Urinary bladder (tissue), 3 donors: ENCODE measurements at regions not wholly inside any gene's neighbourhood (a gene's known extent, or its start where the extent isn't known, plus 50 kb on each side); places are given as distances from the start of the nearest gene placed in this dataset.

Experiments
- DNase-seq: peaks from one replicate; pipeline ENCODE4 v3.0.0-alpha.2; 2015; ENCODE audit errors: extremely low spot score
- H3K27ac ChIP-seq: one replicate; pipeline ENCODE4 v1.5.1; 2013; ENCODE audit warnings: low read depth, mild to moderate bottlenecking, moderate library complexity
- H3K36me3 ChIP-seq: one replicate; pipeline ENCODE4 v1.6.1; 2013; ENCODE audit warnings: mild to moderate bottlenecking, moderate library complexity; ENCODE audit not compliant: insufficient read depth
- H3K4me1 ChIP-seq: one replicate; pipeline ENCODE4 v1.6.1; 2013; ENCODE audit warnings: mild to moderate bottlenecking, moderate library complexity; ENCODE audit not compliant: insufficient read depth
- H3K4me3 ChIP-seq: one replicate; pipeline ENCODE4 v1.5.1; 2013; ENCODE audit warnings: low read depth, low read length
- WGBS: extraction: QIAGEN DNeasy Blood & Tissue Kit; methylation state at CpG from one replicate; pipeline ENCODE4 v1.1.7; 2013; 5-methylcytosine and 5-hydroxymethylcytosine counted together
- donor health status: healthy with polysubstance abuse.
- donor health status: healthy.

DNA sequence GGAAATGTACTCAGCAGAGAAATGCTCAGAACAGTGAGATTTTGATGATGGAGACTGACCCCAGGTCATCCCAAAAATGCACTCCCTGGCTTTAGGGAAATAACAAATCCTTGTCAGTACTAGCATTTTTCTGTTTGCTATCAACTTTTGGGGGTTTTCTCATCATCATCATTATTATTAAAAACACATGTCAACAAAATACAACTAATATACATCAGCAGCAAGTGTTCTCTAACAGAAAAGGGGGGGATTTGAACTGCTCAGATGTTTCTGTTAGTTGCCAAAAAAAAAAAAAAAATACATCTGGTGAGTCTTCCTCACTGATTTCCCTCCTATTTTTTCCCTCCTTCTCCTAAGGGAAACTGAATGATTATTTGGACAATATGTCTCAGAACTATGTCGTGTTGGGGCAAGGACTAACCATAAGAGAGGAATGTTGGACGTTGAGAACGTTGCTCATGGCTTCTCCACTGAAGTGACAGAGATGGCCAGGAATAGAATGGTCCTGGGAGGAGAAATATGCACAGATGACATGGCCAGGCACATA, 230.0 kb upstream of the MCTP2 start:
- H3K4me1 ChIP-seq = no peaks in the 10 kb centered on the region
- H3K27ac ChIP-seq = no peak overlapping the region
- H3K36me3 ChIP-seq = no peaks in the 10 kb centered on the region
- H3K4me3 ChIP-seq = no peak overlapping the region
- WGBS = 46% methylated on average over 3 of the region's 3 CpGs
- DNase-seq = no peak

DNA sequence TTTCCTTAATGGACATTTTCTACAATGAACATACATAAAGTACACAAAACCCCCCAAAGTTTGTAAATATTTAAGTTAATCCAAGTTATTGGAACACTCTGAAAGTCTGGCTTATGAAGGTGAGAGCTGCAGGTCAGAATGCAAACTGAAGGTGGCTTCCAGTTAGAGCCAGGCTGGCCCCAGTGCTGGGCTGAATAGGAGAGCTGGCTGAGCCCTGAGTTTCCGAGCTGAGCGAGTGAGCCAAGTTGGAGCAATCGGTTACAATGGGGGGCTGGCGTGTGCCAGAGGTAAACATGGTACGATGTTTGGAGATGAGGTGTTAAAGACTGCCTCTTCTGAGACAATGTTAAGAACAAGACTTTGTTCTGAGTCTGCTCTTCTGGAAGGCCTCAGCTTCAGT, 230.8 kb upstream of the MCTP2 start:
- H3K36me3 ChIP-seq = no peaks in the 10 kb centered on the region
- no peak overlapping the region for H3K4me3 ChIP-seq
- DNase-seq = no peak
- H3K4me1 ChIP-seq = no peaks in the 10 kb centered on the region
- 70% methylated on average over 5 of the region's 5 CpGs for WGBS
- no peak overlapping the region for H3K27ac ChIP-seq

DNA sequence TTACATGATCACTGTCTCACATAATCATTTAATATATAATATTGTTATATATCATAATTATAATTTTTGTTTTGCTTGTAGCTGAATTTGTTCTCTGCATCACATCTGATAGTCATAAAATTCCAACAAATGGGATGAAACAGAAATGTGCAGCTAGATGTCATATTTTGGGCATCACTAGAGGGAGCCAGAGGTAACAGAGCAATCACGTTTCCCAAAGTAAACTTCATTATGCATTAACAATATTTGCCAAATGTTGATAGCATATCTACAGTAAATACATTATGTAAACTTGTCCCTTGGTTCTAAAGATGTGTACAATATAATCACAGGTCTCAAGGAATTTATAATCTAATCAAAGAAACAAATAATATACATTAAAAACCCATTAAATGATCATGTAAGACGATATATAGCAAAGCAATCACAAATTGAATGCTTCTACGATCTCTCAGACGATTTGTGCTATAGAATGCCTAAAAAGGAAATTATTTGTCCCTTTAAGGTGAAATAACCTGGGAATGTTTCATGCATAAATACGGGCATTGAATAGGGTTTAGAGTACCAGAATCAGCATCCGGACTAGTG, 234.2 kb upstream of the MCTP2 start:
- no peak for DNase-seq
- Histone ChIP-seq H3K27ac (no peak overlapping the region), H3K36me3 (no peaks in the 10 kb centered on the region), H3K4me3 (no peak overlapping the region), H3K4me1 (no peaks in the 10 kb centered on the region)
- WGBS = 61% methylated on average over 6 of the region's 6 CpGs

DNA sequence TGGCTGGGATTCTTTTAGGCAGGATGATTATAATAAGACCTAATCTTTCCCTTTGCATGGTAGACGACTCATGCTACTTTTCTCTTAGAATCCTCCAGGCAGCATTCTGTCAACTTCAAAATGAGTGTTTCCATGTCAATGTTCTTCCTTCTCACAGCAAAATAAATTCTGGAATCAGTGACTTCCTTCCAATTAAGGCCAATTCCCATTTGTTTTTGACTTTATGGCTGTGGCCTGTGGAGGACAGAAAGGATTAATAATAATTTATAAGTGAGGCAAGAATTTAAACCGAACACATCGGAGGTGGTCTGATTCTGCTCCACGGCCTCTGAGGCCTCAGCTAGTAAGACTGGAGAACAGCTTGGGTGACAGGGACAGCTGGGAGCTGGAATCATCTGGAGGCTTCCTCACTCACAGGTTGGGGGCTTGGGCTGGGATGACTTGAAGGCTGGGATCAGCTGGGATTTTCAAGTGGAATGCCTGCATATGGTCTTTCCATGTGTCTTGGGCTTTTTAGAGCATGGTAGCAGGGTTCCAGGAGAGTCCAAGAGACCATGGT, 241.8 kb upstream of the MCTP2 start:
- DNase-seq = no peak
- 70% methylated on average over 4 of the region's 4 CpGs for WGBS
- Histone ChIP-seq H3K36me3 (no peaks in the 10 kb centered on the region), H3K27ac (no peak overlapping the region), H3K4me3 (no peak overlapping the region), H3K4me1 (no peaks in the 10 kb centered on the region)

DNA sequence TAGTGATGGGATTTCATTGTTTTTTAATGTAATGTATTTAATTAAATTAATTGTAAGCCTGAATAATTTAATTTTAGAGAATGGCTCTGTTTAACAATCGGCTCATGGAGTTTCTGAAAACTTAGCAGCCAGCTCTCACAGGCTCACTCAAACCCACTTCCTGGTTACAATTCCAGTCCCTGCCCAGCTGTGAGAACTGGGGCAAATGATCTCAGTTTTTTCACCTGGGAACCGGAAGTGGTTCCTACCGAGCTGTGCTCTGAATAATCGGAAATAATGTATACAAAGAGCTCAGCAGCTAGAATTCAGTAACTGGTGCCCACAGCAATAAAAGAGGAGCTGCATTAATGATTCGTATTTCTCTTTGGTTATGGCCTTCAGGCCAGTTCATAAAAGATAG, 244.3 kb upstream of the MCTP2 start:
- Histone ChIP-seq H3K4me3 (no peak overlapping the region), H3K36me3 (no peaks in the 10 kb centered on the region), H3K4me1 (no peaks in the 10 kb centered on the region), H3K27ac (no peak overlapping the region)
- no peak for DNase-seq
- WGBS = 73% methylated on average over 5 of the region's 5 CpGs

DNA sequence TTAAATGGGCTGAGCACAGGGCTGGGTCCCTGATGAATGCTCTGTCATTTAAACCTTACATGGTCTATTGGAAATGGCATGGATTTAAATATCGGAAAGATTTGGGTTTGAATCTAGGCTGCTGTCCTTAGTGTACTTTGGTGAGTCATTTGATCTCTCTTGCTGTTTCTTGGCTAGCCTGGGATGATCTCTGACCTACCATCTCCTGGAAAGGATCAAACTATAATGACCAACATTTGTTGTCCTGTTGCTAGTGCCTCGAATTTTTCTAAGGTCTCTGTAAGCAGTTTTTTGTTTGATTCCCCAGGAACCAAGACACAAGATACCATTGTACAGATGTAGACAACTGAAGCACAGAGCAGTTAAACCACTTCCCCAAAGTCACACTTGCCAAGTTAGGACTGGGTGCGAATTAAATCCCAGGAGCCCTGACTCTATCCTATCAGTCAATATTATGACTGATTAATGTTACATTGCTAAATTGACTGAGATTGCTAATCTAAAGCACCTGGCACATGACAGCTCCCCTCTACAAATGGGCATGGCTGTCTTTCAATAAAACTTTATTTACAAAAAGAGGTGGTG, 244.9 kb upstream of the MCTP2 start:
- 83% methylated on average over 3 of the region's 3 CpGs for WGBS
- Histone ChIP-seq H3K4me3 (no peak overlapping the region), H3K36me3 (no peaks in the 10 kb centered on the region), H3K4me1 (no peaks in the 10 kb centered on the region), H3K27ac (no peak overlapping the region)
- DNase-seq = no peak

DNA sequence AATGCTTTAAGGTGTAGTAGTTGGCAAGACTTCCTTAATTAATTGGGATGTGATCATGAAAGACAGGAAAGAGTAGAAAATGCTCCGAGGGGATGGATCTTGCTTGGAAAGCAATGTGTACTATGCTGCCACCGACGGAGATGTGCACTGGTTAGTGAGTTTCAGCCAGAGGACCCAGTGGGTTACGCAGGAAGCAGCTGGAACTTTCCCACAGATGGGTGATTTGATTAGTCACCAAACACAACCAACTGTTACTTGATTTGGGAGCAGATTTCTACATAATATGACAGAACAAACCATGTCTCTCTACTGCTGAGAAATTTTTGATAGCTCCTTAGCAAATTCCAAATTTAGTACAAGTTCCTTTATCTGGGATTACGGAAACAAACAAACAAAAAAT, 245.4 kb upstream of the MCTP2 start:
- DNase-seq = no peak
- H3K4me1 ChIP-seq = no peaks in the 10 kb centered on the region
- no peak overlapping the region for H3K27ac ChIP-seq
- no peak overlapping the region for H3K4me3 ChIP-seq
- 79% methylated on average over 5 of the region's 5 CpGs for WGBS
- no peaks in the 10 kb centered on the region for H3K36me3 ChIP-seq

DNA sequence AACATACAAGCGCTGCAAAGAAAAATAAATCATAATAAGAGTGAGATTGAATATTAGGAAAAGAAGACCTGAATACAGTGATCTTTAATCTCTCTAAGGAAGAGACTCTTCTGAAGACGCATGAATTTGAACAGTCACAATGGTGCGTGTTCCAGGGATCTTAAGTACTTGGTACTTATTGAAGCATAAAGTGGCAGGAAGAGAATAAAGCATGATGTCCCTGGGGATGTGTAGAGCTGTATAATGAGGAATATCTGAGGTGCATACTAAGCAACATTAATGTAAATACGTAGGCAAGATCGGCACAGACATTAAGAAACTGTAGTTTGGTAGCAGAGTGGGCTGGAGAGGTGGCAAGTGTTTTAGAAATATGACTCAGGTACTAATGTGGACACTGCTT, 246.2 kb upstream of the MCTP2 start:
- no peak for DNase-seq
- Histone ChIP-seq H3K4me1 (no peaks in the 10 kb centered on the region), H3K4me3 (no peak overlapping the region), H3K27ac (no peak overlapping the region), H3K36me3 (no peaks in the 10 kb centered on the region)
- 91% methylated on average over 5 of the region's 5 CpGs for WGBS

DNA sequence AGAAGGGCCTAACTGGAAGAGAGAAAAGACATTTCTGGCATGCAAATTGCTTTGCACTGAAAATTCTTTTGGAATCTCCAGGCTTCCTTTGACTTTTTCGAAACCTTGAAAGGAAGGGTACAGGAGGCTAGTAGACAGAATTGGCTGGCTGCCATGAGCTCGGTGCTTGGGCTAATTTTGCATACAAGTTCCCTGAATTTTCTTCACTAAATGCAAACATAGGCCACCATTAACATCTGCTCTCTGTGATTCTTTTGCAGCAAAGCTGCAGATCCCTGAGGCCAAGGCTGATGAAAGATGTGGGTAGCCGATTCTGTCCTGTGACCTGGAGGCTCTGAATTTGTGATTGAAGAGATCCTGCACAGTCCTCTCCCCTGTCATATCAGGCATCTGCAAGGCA, 247.8 kb upstream of the MCTP2 start:
- WGBS = 41% methylated on average over 3 of the region's 3 CpGs
- Histone ChIP-seq H3K36me3 (no peaks in the 10 kb centered on the region), H3K4me1 (no peaks in the 10 kb centered on the region), H3K27ac (no peak overlapping the region), H3K4me3 (no peak overlapping the region)
- no peak for DNase-seq

DNA sequence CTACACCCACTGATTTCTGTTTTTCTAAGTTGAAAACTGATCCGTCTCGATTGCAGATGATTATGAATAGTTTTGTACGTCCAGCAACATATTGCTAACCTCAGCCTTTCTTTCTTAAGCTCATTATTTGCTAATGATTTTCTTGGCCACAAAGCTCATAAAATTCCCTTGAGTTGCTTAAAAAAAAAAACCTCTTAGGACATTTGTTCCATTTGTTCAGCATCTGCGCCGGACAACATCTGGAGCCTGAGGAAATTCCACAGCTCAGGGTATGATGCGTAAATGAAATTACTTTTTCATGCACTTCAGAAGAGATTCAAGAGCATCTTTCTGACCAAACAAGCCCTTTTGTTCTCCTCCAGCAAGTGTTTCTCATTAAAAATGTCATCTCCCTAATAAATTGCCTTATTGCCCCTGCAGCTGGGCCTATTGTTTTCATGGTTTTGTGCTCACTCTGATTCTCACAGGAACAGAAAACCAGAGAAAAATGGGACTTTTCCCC, 249.1 kb upstream of the MCTP2 start:
- H3K36me3 ChIP-seq = no peaks in the 10 kb centered on the region
- no peak overlapping the region for H3K27ac ChIP-seq
- WGBS = 62% methylated on average over 6 of the region's 6 CpGs
- H3K4me1 ChIP-seq = no peaks in the 10 kb centered on the region
- no peak overlapping the region for H3K4me3 ChIP-seq
- peak; percentile 33 for DNase-seq

DNA sequence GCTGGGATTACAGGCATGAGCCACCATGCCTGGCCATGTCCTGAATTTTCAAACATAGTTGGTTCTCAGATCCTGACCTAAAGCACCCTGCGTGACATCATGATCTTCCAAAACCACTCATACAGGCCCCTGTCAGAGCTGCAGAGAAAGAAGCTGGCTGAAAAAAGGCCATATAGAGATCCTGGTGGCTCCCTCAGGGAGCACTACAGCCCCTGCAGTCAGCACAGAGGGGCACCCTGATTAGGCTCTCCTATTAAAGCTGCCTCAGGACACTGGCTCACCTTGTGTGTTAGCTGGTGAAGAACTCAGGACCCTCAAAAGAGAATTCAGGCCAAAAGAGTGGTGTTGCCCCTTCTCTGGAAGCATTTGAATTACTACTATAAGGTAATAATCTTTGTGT, 249.7 kb upstream of the MCTP2 start:
- no peaks in the 10 kb centered on the region for H3K4me1 ChIP-seq
- DNase-seq = no peak
- H3K36me3 ChIP-seq = no peaks in the 10 kb centered on the region
- H3K4me3 ChIP-seq = no peak overlapping the region
- 98% methylated on average over 1 of the region's 1 CpG for WGBS
- H3K27ac ChIP-seq = no peak overlapping the region

DNA sequence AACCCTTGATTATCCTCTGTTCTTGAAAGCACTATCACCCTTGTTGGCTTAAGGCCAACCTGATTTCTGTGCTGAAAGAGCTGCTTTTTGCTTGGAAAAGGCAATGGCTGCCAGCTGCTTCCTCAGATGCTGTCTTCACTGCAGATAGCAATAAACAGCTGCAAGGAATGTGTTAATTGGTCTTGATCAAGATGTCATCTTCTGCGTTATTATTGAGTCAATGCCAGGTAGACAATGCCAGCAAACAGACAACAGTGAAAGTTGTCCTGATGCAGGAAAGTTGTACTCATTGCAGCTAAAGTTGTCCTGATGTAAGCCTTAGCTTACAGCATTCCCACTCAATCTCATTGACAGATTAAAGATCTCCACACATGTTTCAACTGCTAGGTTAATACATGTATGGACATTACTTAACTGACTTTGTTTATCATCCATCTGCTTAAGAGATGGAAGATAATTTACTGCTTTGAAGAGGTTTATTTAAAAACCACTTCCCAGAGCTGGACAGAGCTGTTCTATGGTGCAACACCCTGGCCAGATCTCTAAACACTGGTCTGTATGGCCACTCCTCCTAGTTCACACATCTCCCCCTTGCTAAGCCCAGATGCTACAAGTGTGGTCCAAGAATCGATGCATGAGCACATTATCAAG, 251.0 kb upstream of the MCTP2 start:
- no peak overlapping the region for H3K4me3 ChIP-seq
- no peak for DNase-seq
- no peaks in the 10 kb centered on the region for H3K36me3 ChIP-seq
- WGBS = 25% methylated on average over 2 of the region's 2 CpGs
- H3K27ac ChIP-seq = no peak overlapping the region
- H3K4me1 ChIP-seq = no peaks in the 10 kb centered on the region

DNA sequence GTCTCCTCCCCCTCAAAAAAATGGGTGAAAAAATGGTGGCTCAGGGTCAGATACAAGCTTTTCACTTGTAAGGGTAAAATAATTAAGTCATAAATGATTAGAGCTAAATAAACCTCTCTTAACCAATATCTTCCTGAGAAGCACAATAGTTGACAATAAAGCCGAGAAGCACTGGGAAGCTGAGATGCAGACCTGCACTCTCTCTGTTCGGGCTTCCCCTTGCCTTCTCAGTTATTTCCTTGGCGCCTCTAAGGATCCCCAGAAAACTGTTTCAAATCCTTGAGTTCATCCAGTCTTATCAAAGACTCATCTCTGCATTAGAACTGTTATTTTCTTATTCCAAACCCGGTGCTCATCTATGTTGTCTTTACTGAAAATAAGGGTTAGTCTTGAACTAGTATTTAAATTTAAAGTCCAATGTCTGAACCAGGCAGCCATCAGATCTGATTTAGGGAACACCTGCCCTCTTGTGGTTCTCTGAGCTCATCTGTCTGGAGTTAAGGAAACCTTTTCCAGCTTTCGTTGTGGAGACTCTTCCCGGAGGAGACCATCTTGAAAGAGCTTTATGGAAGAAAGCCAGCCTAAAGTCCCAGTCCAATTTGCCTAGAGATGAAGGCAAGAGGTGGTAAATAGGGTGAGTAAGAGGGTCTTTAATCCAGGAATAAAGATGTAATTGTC, 256.4 kb upstream of the MCTP2 start:
- 57% methylated on average over 6 of the region's 6 CpGs for WGBS

More for the DNA sequence above, 256.4 kb upstream of the MCTP2 start:
- Histone ChIP-seq H3K27ac (no peak overlapping the region), H3K36me3 (no peaks in the 10 kb centered on the region), H3K4me3 (no peak overlapping the region), H3K4me1 (no peaks in the 10 kb centered on the region)
- DNase-seq = no peak
